ENCODE measurements at regions not wholly inside any gene's neighbourhood (a gene's known extent, or its start where the extent isn't known, plus 50 kb on each side); places are given as distances from the start of the nearest gene placed in this dataset.

- no peak overlapping the region for H3K4me3 ChIP-seq (replicated peaks in 1 of 4; ENCODE audit: control extremely low read depth in 1 of 4, insufficient read depth in 1 of 4, low read depth in 3 of 4, low read length in 4 of 4)
- H2AFZ ChIP-seq (ENCODE audit: low read length): no peak overlapping the region
- no peaks in the 10 kb centered on the region for H4K20me1 ChIP-seq (ENCODE audit: control insufficient read depth, extremely low read depth, insufficient read depth, low read length)
- H3K4me1 ChIP-seq (ENCODE audit: control insufficient read depth, extremely low read depth, insufficient read depth, low read length): no peaks in the 10 kb centered on the region
- no peak overlapping the region for H3K27ac ChIP-seq (ENCODE audit: insufficient read depth, low read length)
- no peaks in the 10 kb centered on the region for H3K79me2 ChIP-seq (ENCODE audit: control insufficient read depth, insufficient read depth, low read length)
- TF ChIP-seq EZH2 (IDR thresholded peaks at IDR 0.05; ENCODE audit: low read length, missing control alignments): no peak
- TF ChIP-seq, protein P1, sequence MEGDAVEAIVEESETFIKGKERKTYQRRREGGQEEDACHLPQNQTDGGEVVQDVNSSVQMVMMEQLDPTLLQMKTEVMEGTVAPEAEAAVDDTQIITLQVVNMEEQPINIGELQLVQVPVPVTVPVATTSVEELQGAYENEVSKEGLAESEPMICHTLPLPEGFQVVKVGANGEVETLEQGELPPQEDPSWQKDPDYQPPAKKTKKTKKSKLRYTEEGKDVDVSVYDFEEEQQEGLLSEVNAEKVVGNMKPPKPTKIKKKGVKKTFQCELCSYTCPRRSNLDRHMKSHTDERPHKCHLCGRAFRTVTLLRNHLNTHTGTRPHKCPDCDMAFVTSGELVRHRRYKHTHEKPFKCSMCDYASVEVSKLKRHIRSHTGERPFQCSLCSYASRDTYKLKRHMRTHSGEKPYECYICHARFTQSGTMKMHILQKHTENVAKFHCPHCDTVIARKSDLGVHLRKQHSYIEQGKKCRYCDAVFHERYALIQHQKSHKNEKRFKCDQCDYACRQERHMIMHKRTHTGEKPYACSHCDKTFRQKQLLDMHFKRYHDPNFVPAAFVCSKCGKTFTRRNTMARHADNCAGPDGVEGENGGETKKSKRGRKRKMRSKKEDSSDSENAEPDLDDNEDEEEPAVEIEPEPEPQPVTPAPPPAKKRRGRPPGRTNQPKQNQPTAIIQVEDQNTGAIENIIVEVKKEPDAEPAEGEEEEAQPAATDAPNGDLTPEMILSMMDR (conservative IDR thresholded peaks at IDR 0.05 in 1 of 2, IDR thresholded peaks at IDR 0.05 in 1 of 2; ENCODE audit: low read depth in 1 of 2, low read length in 2 of 2): no peak
- no peak overlapping the region for H3K9ac ChIP-seq (ENCODE audit: insufficient read depth, low read length)
- H3K4me2 ChIP-seq (ENCODE audit: extremely low read depth, insufficient read depth, low read length): no peak overlapping the region
- no peaks in the 10 kb centered on the region for H3K9me3 ChIP-seq (ENCODE audit: control insufficient read depth, insufficient read depth, low read depth, low read length)
- DNase-seq (ENCODE audit: low read depth in 2 of 2): no peak
- H3K36me3 ChIP-seq (ENCODE audit: control insufficient read depth, insufficient read depth, low read length): no peaks in the 10 kb centered on the region
- H3K27me3 ChIP-seq (ENCODE audit: control insufficient read depth, insufficient read depth, low read length): no peaks in the 10 kb centered on the region
These were observed 402.9 kb upstream of the EEF2KMT start for GRCh38 chr16:5500526-5500925.

GRCh38 chr16:5498562-5498961 is 401.0 kb upstream of the EEF2KMT start:
- H3K27me3 ChIP-seq (ENCODE audit: control insufficient read depth, insufficient read depth, low read length): no peaks in the 10 kb centered on the region
- H3K4me2 ChIP-seq (ENCODE audit: extremely low read depth, insufficient read depth, low read length): no peak overlapping the region
- no peak overlapping the region for H3K9ac ChIP-seq (ENCODE audit: insufficient read depth, low read length)
- H4K20me1 ChIP-seq (ENCODE audit: control insufficient read depth, extremely low read depth, insufficient read depth, low read length): no peaks in the 10 kb centered on the region
- H3K4me3 ChIP-seq (replicated peaks in 1 of 4; ENCODE audit: control extremely low read depth in 1 of 4, insufficient read depth in 1 of 4, low read depth in 3 of 4, low read length in 4 of 4): no peak overlapping the region
- DNase-seq (ENCODE audit: low read depth in 2 of 2): no peak
- no peaks in the 10 kb centered on the region for H3K79me2 ChIP-seq (ENCODE audit: control insufficient read depth, insufficient read depth, low read length)
- TF ChIP-seq, protein P1 (conservative IDR thresholded peaks at IDR 0.05 in 1 of 2, IDR thresholded peaks at IDR 0.05 in 1 of 2; ENCODE audit: low read depth in 1 of 2, low read length in 2 of 2): no peak
- no peak for TF ChIP-seq EZH2 (IDR thresholded peaks at IDR 0.05; ENCODE audit: low read length, missing control alignments)
- H3K9me3 ChIP-seq (ENCODE audit: control insufficient read depth, insufficient read depth, low read depth, low read length): no peaks in the 10 kb centered on the region
- no peaks in the 10 kb centered on the region for H3K4me1 ChIP-seq (ENCODE audit: control insufficient read depth, extremely low read depth, insufficient read depth, low read length)
- H3K36me3 ChIP-seq (ENCODE audit: control insufficient read depth, insufficient read depth, low read length): no peaks in the 10 kb centered on the region
- no peak overlapping the region for H2AFZ ChIP-seq (ENCODE audit: low read length)
- no peak overlapping the region for H3K27ac ChIP-seq (ENCODE audit: insufficient read depth, low read length)

- no peak overlapping the region for H2AFZ ChIP-seq (ENCODE audit: low read length)
- no peak overlapping the region for H3K27ac ChIP-seq (ENCODE audit: insufficient read depth, low read length)
- H3K4me2 ChIP-seq (ENCODE audit: extremely low read depth, insufficient read depth, low read length): no peak overlapping the region
- no peaks in the 10 kb centered on the region for H3K4me1 ChIP-seq (ENCODE audit: control insufficient read depth, extremely low read depth, insufficient read depth, low read length)
- H3K36me3 ChIP-seq (ENCODE audit: control insufficient read depth, insufficient read depth, low read length): no peaks in the 10 kb centered on the region
- no peaks in the 10 kb centered on the region for H3K27me3 ChIP-seq (ENCODE audit: control insufficient read depth, insufficient read depth, low read length)
- no peak overlapping the region for H3K9ac ChIP-seq (ENCODE audit: insufficient read depth, low read length)
- H3K4me3 ChIP-seq (replicated peaks in 1 of 4; ENCODE audit: control extremely low read depth in 1 of 4, insufficient read depth in 1 of 4, low read depth in 3 of 4, low read length in 4 of 4): no peak overlapping the region
- H3K9me3 ChIP-seq (ENCODE audit: control insufficient read depth, insufficient read depth, low read depth, low read length): no peaks in the 10 kb centered on the region
- no peaks in the 10 kb centered on the region for H4K20me1 ChIP-seq (ENCODE audit: control insufficient read depth, extremely low read depth, insufficient read depth, low read length)
- no peak for DNase-seq (ENCODE audit: low read depth in 2 of 2)
- TF ChIP-seq, protein P1 (conservative IDR thresholded peaks at IDR 0.05 in 1 of 2, IDR thresholded peaks at IDR 0.05 in 1 of 2; ENCODE audit: low read depth in 1 of 2, low read length in 2 of 2): no peak
- no peak for TF ChIP-seq EZH2 (IDR thresholded peaks at IDR 0.05; ENCODE audit: low read length, missing control alignments)
- no peaks in the 10 kb centered on the region for H3K79me2 ChIP-seq (ENCODE audit: control insufficient read depth, insufficient read depth, low read length)
These were observed 398.4 kb upstream of the EEF2KMT start for GRCh38 chr16:5496013-5496412.

Data from fibroblast of lung (primary cell).